ENCODE measurements at regions not wholly inside any gene's neighbourhood (a gene's known extent, or its start where the extent isn't known, plus 50 kb on each side); places are given as distances from the start of the nearest gene placed in this dataset.

- TF ChIP-seq POLR2A (IDR thresholded peaks at IDR 0.05; ENCODE audit: low read depth, low read length) (no peak), POLR2AphosphoS5 (IDR thresholded peaks at IDR 0.05; ENCODE audit: low read depth, low read length) (no peak), TAF1 (IDR thresholded peaks at IDR 0.05; ENCODE audit: borderline replicate concordance, low read depth, low read length) (no peak)
Observed at GRCh38 chr4:35217331-35217730, 1027.0 kb downstream of the ARAP2 start.
